Calu3 (cell line): ENCODE measurements at regions not wholly inside any gene's neighbourhood (a gene's known extent, or its start where the extent isn't known, plus 50 kb on each side); places are given as distances from the start of the nearest gene placed in this dataset.

Experiments used
- BruUV-seq: library from RNA; stranded (reverse); fragments of 400-500 nt; replicated peaks from 2 replicates; lab custom pipeline; 2021; lab: Mats Ljungman, UMichigan
- CTCF ChIA-PET: fragments of 300-600 bp; sonication (Branson Sonifier 250); formaldehyde crosslinking; loops from one replicate; lab custom pipeline; 2022; ENCODE audit warnings: antibody characterized with exemption; lab: Charles Lee
- DNase-seq: peaks from one replicate; pipeline ENCODE4 v3.0.0; 2022
- H3K27ac Mint-ChIP-seq: one replicate; pipeline ENCODE4 v1.8.0; 2022; ENCODE audit warnings: mixed read lengths; ENCODE audit not compliant: unreplicated experiment
- H3K27me3 Mint-ChIP-seq: one replicate; pipeline ENCODE4 v1.8.0; 2022; ENCODE audit warnings: mixed read lengths; ENCODE audit not compliant: unreplicated experiment
- H3K36me3 Mint-ChIP-seq: one replicate; pipeline ENCODE4 v1.8.0; 2022; ENCODE audit warnings: mild to moderate bottlenecking, moderate library complexity, mixed read lengths; ENCODE audit not compliant: insufficient read depth, unreplicated experiment
- H3K4me1 Mint-ChIP-seq: one replicate; pipeline ENCODE4 v1.8.0; 2022; ENCODE audit warnings: mild to moderate bottlenecking, low read depth, mixed read lengths; ENCODE audit not compliant: unreplicated experiment
- H3K4me3 Mint-ChIP-seq: one replicate; pipeline ENCODE4 v1.8.0; 2022; ENCODE audit warnings: mild to moderate bottlenecking, low read depth, moderate library complexity, mixed read lengths; ENCODE audit not compliant: unreplicated experiment
- H3K9me3 Mint-ChIP-seq: one replicate; pipeline ENCODE4 v1.8.0; 2022; ENCODE audit warnings: low read depth, mixed read lengths; ENCODE audit not compliant: unreplicated experiment
- intact Hi-C: fragments of 100-400 bp; cut with micrococcal nuclease; formaldehyde crosslinking; loops from one replicate; pipeline ENCODE4 v1.10.0; 2022; ENCODE audit not compliant: unreplicated experiment
- TF ChIP-seq, protein P1 (sequence below): fragments of 200-600 bp; IDR thresholded peaks from one replicate; pipeline ENCODE4 v1.8.0; 2022; ENCODE audit warnings: antibody characterized with exemption; ENCODE audit not compliant: unreplicated experiment

DNA sequence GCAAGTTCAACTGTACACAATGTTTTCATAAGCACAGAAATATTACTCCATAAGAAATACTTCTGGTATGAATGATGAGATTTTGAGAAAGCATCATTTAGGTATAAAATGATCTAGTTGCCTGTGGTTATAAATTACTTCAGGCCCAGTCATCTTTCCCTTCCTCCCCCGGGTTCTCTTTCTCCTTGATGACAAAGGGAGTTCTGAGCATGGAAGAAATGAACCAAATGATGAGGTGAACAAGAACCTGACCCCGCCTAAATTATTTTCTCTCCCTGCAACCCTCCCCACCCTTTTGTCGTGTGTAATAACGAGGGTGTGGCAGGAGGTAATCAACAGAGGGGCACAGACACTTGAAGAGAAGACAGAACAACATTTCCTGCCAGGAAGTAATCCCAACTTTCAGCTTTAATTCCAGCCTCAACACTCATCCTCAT lies 319.6 kb upstream of the SP8 start:
- TF ChIP-seq, protein P1, sequence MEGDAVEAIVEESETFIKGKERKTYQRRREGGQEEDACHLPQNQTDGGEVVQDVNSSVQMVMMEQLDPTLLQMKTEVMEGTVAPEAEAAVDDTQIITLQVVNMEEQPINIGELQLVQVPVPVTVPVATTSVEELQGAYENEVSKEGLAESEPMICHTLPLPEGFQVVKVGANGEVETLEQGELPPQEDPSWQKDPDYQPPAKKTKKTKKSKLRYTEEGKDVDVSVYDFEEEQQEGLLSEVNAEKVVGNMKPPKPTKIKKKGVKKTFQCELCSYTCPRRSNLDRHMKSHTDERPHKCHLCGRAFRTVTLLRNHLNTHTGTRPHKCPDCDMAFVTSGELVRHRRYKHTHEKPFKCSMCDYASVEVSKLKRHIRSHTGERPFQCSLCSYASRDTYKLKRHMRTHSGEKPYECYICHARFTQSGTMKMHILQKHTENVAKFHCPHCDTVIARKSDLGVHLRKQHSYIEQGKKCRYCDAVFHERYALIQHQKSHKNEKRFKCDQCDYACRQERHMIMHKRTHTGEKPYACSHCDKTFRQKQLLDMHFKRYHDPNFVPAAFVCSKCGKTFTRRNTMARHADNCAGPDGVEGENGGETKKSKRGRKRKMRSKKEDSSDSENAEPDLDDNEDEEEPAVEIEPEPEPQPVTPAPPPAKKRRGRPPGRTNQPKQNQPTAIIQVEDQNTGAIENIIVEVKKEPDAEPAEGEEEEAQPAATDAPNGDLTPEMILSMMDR = no peak
- peaks cover 45% of the 10 kb centered on the region for H3K27me3 Mint-ChIP-seq
- no TSS peak for BruUV-seq
- H3K4me1 Mint-ChIP-seq = peaks cover 8% of the 10 kb centered on the region
- no peaks in the 10 kb centered on the region for H3K9me3 Mint-ChIP-seq
- DNase-seq = no peak
- intact Hi-C loops = no loop called here
- no peaks in the 10 kb centered on the region for H3K36me3 Mint-ChIP-seq
- CTCF ChIA-PET = no interaction called here
- H3K27ac Mint-ChIP-seq = no peak overlapping the region
- no peak overlapping the region for H3K4me3 Mint-ChIP-seq

DNA sequence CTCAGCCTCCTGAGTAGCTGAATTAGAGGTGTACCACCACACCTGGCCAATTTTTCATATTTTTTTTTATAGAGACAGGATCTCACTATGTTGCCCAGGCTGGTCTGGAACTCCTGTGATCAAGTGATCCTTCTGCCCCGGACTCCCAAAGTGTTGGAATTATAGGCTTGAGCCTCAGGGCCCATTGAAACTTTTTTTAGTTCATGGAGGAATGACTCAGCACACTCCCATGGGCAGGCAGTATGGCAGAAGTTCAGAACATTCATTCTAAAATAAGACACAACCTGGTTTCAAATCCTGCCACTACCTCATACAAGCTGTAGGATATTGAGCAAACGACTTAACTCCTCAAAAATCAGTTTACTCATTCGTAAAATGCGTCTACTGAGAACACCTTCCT lies 320.4 kb upstream of the SP8 start:
- no peaks in the 10 kb centered on the region for H3K36me3 Mint-ChIP-seq
- intact Hi-C loops = no loop called here
- no peak overlapping the region for H3K27ac Mint-ChIP-seq
- no peak overlapping the region for H3K4me3 Mint-ChIP-seq
- peaks cover 45% of the 10 kb centered on the region for H3K27me3 Mint-ChIP-seq
- peaks cover 8% of the 10 kb centered on the region for H3K4me1 Mint-ChIP-seq
- H3K9me3 Mint-ChIP-seq = no peaks in the 10 kb centered on the region
- TF ChIP-seq, protein P1 = no peak
- BruUV-seq = no TSS peak
- CTCF ChIA-PET = no interaction called here
- DNase-seq = no peak

DNA sequence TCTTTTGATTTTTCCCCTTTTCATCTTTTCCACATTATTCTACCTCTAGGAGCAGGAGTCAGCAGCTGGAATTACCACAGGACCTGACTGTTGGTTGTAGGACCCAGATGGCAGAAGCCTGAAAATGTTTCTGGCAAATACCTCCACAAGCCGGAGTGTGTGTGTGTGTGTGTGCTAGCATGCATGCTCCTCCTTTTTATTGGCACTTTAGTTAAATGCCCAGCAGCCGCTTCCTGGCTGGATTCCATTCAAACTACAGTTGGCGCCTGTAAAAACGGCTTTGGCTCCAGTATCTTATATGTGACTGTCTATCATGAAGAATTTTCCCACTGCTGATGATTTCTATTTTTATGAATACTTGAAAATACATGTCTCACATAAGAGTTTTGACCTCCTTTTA lies 319.7 kb upstream of the SP4 start:
- Mint-ChIP-seq H3K4me3 (no peak overlapping the region), H3K36me3 (no peaks in the 10 kb centered on the region), H3K27ac (no peak overlapping the region), H3K27me3 (peaks cover 45% of the 10 kb centered on the region), H3K9me3 (no peaks in the 10 kb centered on the region), H3K4me1 (peaks cover 8% of the 10 kb centered on the region)
- intact Hi-C loops = no loop called here
- DNase-seq = no peak
- BruUV-seq = no TSS peak
- CTCF ChIA-PET = no interaction called here
- TF ChIP-seq, protein P1 = no peak

DNA sequence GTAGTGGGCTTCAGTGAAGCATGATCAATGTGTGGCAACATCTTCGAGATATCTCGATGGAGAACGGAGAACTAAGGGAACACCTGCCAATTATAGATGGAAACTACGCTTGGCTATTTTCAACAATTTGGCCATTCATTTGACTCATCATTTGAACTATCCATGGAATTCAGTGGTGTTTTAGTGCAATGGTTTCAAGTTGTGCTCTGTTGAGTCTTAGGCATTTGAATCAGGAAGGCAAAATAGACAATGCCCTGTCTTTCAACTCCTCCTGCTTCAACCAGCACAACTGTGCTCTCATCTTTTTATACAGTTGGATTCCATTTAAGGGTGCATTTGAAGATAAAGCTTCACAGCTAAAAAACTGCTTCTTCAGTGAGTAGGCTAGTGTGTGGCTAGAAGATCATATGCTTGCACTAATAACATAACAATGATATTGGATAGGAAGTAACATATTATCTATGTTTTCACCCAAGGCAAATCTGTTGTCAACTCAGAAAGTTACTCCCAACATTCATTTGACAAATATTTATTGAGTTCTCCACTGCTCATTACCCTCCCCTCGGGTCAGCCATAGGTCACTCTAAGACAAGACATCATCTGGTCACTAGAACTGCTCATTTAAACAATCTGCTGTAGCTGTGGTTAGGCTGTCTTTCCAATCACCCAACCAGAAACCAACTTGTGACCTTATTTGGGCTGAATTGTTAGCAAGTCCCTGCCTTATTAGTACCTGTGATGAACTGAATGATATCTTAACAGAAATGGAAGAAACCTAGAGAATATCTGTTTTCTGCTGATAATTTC lies 314.1 kb upstream of the SP4 start:
- H3K36me3 Mint-ChIP-seq = no peaks in the 10 kb centered on the region
- CTCF ChIA-PET = interaction anchor here (0.7 to 0.8 kb wide), 2 partner anchors 9 to 289 kb away, joined by 3 read pairs; no protein-coding TSS in a partner anchor
- H3K9me3 Mint-ChIP-seq = no peaks in the 10 kb centered on the region
- no peak for DNase-seq
- H3K4me1 Mint-ChIP-seq = no peaks in the 10 kb centered on the region
- TF ChIP-seq, protein P1 = no peak
- H3K27ac Mint-ChIP-seq = no peak overlapping the region
- BruUV-seq = no TSS peak
- peaks cover 70% of the 10 kb centered on the region for H3K27me3 Mint-ChIP-seq
- H3K4me3 Mint-ChIP-seq = no peak overlapping the region
- intact Hi-C loops = no loop called here
